ENCODE measurements at regions not wholly inside any gene's neighbourhood (a gene's known extent, or its start where the extent isn't known, plus 50 kb on each side); places are given as distances from the start of the nearest gene placed in this dataset.
"Not testable (repeated sequence)": the region's sequence is repeated elsewhere in the genome, so short reads cannot be mapped to it uniquely, and the experiment has no call there.

DNA sequence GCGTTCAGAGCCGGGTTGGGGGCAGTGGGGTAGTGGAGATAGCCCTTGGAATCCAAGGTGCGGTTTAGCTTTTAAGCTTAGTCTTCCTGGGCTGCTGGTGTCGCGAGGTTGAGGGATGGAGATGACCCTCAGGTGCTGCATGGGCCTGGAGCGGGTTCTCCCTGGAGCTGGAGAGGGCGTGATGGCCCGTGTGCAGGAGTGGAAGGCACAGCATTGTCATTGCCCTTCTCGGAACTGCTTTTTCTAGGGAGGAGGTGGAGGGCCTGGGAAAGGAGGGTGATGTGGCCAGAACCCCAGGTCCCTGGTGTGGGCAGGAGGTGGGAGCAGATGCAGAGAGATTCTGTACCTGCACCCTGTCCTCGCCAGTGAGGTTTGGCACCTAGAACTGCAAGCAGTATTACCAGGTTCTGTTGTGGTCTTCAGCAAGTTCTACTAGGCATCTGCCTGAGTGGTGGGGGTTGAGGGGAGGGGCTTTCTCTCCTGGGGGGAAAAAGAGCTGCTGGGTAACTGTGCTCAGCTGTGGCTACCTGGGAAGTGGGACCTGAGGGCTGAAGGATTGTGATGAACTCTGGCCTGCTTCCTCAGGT lies 55.8 kb upstream of the TPTE start:
- ATAC-seq; POLR2A ChIA-PET; H3K27ac Mint-ChIP-seq; H3K9me3 Mint-ChIP-seq; H3K27me3 Mint-ChIP-seq (ENCODE audit: low read depth); H3K4me3 Mint-ChIP-seq; CTCF ChIA-PET; DNase-seq (ENCODE audit: low spot score); H3K36me3 Mint-ChIP-seq; H3K4me1 Mint-ChIP-seq: not testable (repeated sequence)

DNA sequence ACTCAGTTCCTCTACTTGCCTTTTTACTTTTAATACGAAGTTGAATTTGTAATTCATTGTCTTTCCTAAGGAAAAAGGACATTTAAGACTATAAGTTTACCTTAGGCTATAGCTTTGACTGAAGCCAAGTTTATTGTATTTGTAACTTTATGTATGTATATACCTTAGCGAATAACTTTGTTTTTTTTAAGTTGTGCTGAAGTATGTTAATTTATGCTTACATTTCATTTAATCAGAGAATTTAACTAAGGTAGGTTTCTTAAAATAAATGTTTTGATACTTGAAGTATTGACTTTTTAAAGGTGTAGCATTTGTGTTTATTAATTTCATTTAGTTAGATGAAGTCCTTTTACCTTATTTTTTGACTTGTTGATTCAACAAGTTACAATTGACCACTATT lies 55.2 kb upstream of the TPTE start:
- DNase-seq (ENCODE audit: low spot score), result no peak
- ATAC-seq, result no peak
- TF ChIP-seq ESRRA (CRISPR knock-in tag; IDR thresholded peaks at IDR 0.05; ENCODE audit: borderline replicate concordance) (no peak), ZNF396 (CRISPR knock-in tag; IDR thresholded peaks at IDR 0.05; ENCODE audit: borderline replicate concordance) (no peak), GRHL2 (CRISPR knock-in tag; IDR thresholded peaks at IDR 0.05; ENCODE audit: insufficient replicate concordance, severe bottlenecking) (no peak), MYBL2 (CRISPR knock-in tag; IDR thresholded peaks at IDR 0.05) (no peak), ZNF219 (CRISPR knock-in tag; IDR thresholded peaks at IDR 0.05; ENCODE audit: borderline replicate concordance) (no peak), AR (CRISPR knock-in tag; IDR thresholded peaks at IDR 0.05) (no peak), ZNF263 (CRISPR knock-in tag; IDR thresholded peaks at IDR 0.05; ENCODE audit: low read depth) (no peak), SMAD4 (CRISPR knock-in tag; IDR thresholded peaks at IDR 0.05) (no peak), NR3C1 (CRISPR knock-in tag; conservative IDR thresholded peaks at IDR 0.05; ENCODE audit: low read depth) (no peak), FOXK1 (CRISPR knock-in tag; IDR thresholded peaks at IDR 0.05) (no peak)
- CTCF ChIA-PET, result no interaction called here
- Mint-ChIP-seq H3K4me1 (no peaks in the 10 kb centered on the region), H3K4me3 (no peak overlapping the region), H3K27me3 (ENCODE audit: low read depth) (no peaks in the 10 kb centered on the region), H3K36me3 (no peaks in the 10 kb centered on the region), H3K27ac (no peak overlapping the region), H3K9me3 (no peaks in the 10 kb centered on the region)
- POLR2A ChIA-PET, result no interaction called here
